ENCODE measurements at regions not wholly inside any gene's neighbourhood (a gene's known extent, or its start where the extent isn't known, plus 50 kb on each side); places are given as distances from the start of the nearest gene placed in this dataset.
"Not testable (repeated sequence)": the region's sequence is repeated elsewhere in the genome, so short reads cannot be mapped to it uniquely, and the experiment has no call there.

- Histone ChIP-seq H3K27ac (no peak overlapping the region), H3K4me3 (no peak overlapping the region), H3K4me1 (no peaks in the 10 kb centered on the region), H3K36me3 (ENCODE audit: insufficient read depth in 1 of 2, low read depth in 1 of 2) (no peaks in the 10 kb centered on the region), H3K9me3 (no peaks in the 10 kb centered on the region), H3K27me3 (ENCODE audit: insufficient read depth in 3 of 3, low read length in 2 of 3) (no peaks in the 10 kb centered on the region)
- intact Hi-C loops (cut with DNase I): no loop called here
- DNase-seq (no peak), ATAC-seq (no peak)
- TF ChIP-seq CTCF (IDR thresholded peaks at IDR 0.05): no peak
- 94 to 100% (median 96%) methylated on average over 1 of the region's 1 CpG for WGBS, 3 donors
These were observed 175.7 kb upstream of the FBXO33 start for GRCh38 chr14:39607978-39608377.

GRCh38 chr14:39603942-39604341 lies 171.7 kb upstream of the FBXO33 start:
- ATAC-seq (no peak), DNase-seq (no peak)
- no peak for TF ChIP-seq CTCF (IDR thresholded peaks at IDR 0.05)
- no peaks in the 10 kb centered on the region for H3K27me3 ChIP-seq (ENCODE audit: insufficient read depth in 3 of 3, low read length in 2 of 3)
- WGBS, 3 donors: 81 to 87% (median 82%) methylated on average over 1 of the region's 1 CpG
- H3K4me1 ChIP-seq: no peaks in the 10 kb centered on the region
- no peak overlapping the region for H3K27ac ChIP-seq
- intact Hi-C loops (cut with DNase I): no loop called here
- H3K9me3 ChIP-seq: no peaks in the 10 kb centered on the region
- no peak overlapping the region for H3K4me3 ChIP-seq
- no peaks in the 10 kb centered on the region for H3K36me3 ChIP-seq (ENCODE audit: insufficient read depth in 1 of 2, low read depth in 1 of 2)

GRCh38 chr14:39593377-39593776 lies 161.1 kb upstream of the FBXO33 start:
- 68 to 79% (median 73%) methylated on average over 2 of the region's 2 CpGs for WGBS, 3 donors
- Histone ChIP-seq H3K27ac (no peak overlapping the region), H3K4me1 (no peaks in the 10 kb centered on the region), H3K27me3 (ENCODE audit: insufficient read depth in 3 of 3, low read length in 2 of 3) (no peaks in the 10 kb centered on the region), H3K9me3 (no peaks in the 10 kb centered on the region), H3K4me3 (no peak overlapping the region), H3K36me3 (ENCODE audit: insufficient read depth in 1 of 2, low read depth in 1 of 2) (no peaks in the 10 kb centered on the region)
- intact Hi-C loops (cut with DNase I): no loop called here
- TF ChIP-seq CTCF (IDR thresholded peaks at IDR 0.05): no peak
- DNase-seq: no peak
- no peak for ATAC-seq

- DNase-seq (peak in 1 of 2 donors; percentile 26), ATAC-seq (no peak)
- H3K4me3 ChIP-seq: no peak overlapping the region
- H3K4me1 ChIP-seq: no peaks in the 10 kb centered on the region
- WGBS, 3 donors: 6 to 39% (median 18%) methylated on average over 2 of the region's 2 CpGs
- no peak for TF ChIP-seq CTCF (IDR thresholded peaks at IDR 0.05)
- H3K9me3 ChIP-seq: no peaks in the 10 kb centered on the region
- no peaks in the 10 kb centered on the region for H3K36me3 ChIP-seq (ENCODE audit: insufficient read depth in 1 of 2, low read depth in 1 of 2)
- intact Hi-C loops (cut with DNase I): no loop called here
- H3K27me3 ChIP-seq (ENCODE audit: insufficient read depth in 3 of 3, low read length in 2 of 3): no peaks in the 10 kb centered on the region
- H3K27ac ChIP-seq: no peak overlapping the region
These were observed 160.0 kb upstream of the FBXO33 start for GRCh38 chr14:39592116-39592789.

GRCh38 chr14:39589882-39590281 lies 157.6 kb upstream of the FBXO33 start:
- H3K36me3 ChIP-seq (ENCODE audit: insufficient read depth in 1 of 2, low read depth in 1 of 2); H3K27ac ChIP-seq; H3K27me3 ChIP-seq (ENCODE audit: insufficient read depth in 3 of 3, low read length in 2 of 3); H3K4me3 ChIP-seq; intact Hi-C loops (cut with DNase I); ATAC-seq; H3K9me3 ChIP-seq; DNase-seq; H3K4me1 ChIP-seq: not testable (repeated sequence)
- 93 to 95% (median 95%) methylated on average over 21 of the region's 21 CpGs for WGBS, 3 donors
